HepG2 (cell line): ENCODE measurements at regions not wholly inside any gene's neighbourhood (a gene's known extent, or its start where the extent isn't known, plus 50 kb on each side); places are given as distances from the start of the nearest gene placed in this dataset.

ENCODE experiments used
- ATAC-seq: fragments of 200-7000 bp; cut with Tn5 transposase; 3 replicates; pipeline ENCODE4 v1.9.1; 2020; ENCODE audit warnings: mild to moderate bottlenecking, moderate library complexity
- BruUV-seq: library from RNA; stranded (reverse); fragments of 400-500 nt; replicated peaks from 2 replicates; lab custom pipeline; 2021; lab: Mats Ljungman, UMichigan
- CTCF ChIA-PET: fragments of 300-600 bp; formaldehyde crosslinking; extraction: SDS; loops from one replicate; lab custom pipeline; 2021; ENCODE audit warnings: low total read pairs, inconsistent platforms, low intra/inter-chr PET ratio; lab: Yijun Ruan, JAX
- POLR2A ChIA-PET: fragments of 350-600 bp; sonication (Branson Sonifier 250); formaldehyde crosslinking; loops from one replicate; lab custom pipeline; 2020; ENCODE audit warnings: antibody characterized with exemption, inconsistent platforms; lab: Yijun Ruan, JAX
- DNase-seq: peaks from one replicate; pipeline ENCODE4 v3.0.0-alpha.2; 2015; ENCODE audit warnings: low spot score
- FAIRE-seq: peaks from 3 replicates; lab custom pipeline; 2011; peaks lifted over from hg19 to GRCh38; lab: Jason Lieb, UNC
- H2AFZ ChIP-seq: one replicate; pipeline ENCODE4 v1.6.1; 2011; ENCODE audit warnings: low read length, inconsistent platforms
- H3K27ac ChIP-seq: fragments of 300-600 bp; 3 replicates; pipeline ENCODE4 v1.8.0; 2011; ENCODE audit warnings: mixed run types, mild to moderate bottlenecking, mixed read lengths, low read length, inconsistent platforms; ENCODE audit not compliant: insufficient read depth; ENCODE audit errors: extremely low read length
- H3K27me3 ChIP-seq, 2 experiments: fragments of 200-600 bp in 1 of 2; 2 replicates in 1 of 2; 3 replicates in 1 of 2; pipeline versions ENCODE4 v1.6.0 to v1.8.0; 2011; ENCODE audit warnings: low read length in 2 of 2, mild to moderate bottlenecking in 2 of 2, moderate library complexity in 2 of 2, inconsistent platforms in 1 of 2; ENCODE audit not compliant: insufficient read depth in 2 of 2, control insufficient read depth in 1 of 2
- H3K36me3 ChIP-seq, 2 experiments: fragments of 200-600 bp in 1 of 2; replicated peaks in 1 of 2; 2 replicates in 1 of 2; 3 replicates in 1 of 2; pipeline versions ENCODE4 v1.5.1 to v1.8.0; 2011; ENCODE audit warnings: low read length in 2 of 2, inconsistent platforms in 1 of 2; ENCODE audit not compliant: insufficient read depth in 2 of 2, control insufficient read depth in 1 of 2
- H3K4me1 ChIP-seq: 2 replicates; pipeline ENCODE4 v1.5.1; 2012; ENCODE audit warnings: low read length, inconsistent platforms; ENCODE audit not compliant: insufficient read depth
- H3K4me2 ChIP-seq: 2 replicates; pipeline ENCODE4 v1.6.0; 2011; ENCODE audit warnings: low read depth, low read length, inconsistent platforms
- H3K4me3 ChIP-seq, 3 experiments: fragments of 200-600 bp in 1 of 3; sonication (generic), shearing (Covaris generic) in 1 of 3; replicated peaks in 1 of 3; 2 replicates each; pipeline ENCODE4 v1.5.1; 2011 to 2016; ENCODE audit warnings: low read length in 3 of 3, inconsistent platforms in 2 of 3, low read depth in 2 of 3, mild to moderate bottlenecking in 2 of 3, control low read depth in 1 of 3, mixed read lengths in 1 of 3; ENCODE audit not compliant: insufficient read depth in 1 of 3
- H3K79me2 ChIP-seq: one replicate; pipeline ENCODE4 v1.6.1; 2011; ENCODE audit warnings: low read length, inconsistent platforms; ENCODE audit not compliant: insufficient read depth
- H3K9ac ChIP-seq: 2 replicates; pipeline ENCODE4 v1.6.0; 2011; ENCODE audit warnings: mild to moderate bottlenecking, low read depth, low read length, inconsistent platforms; ENCODE audit not compliant: insufficient read depth
- H3K9me3 ChIP-seq: 2 replicates; pipeline ENCODE4 v1.5.1; 2012; ENCODE audit warnings: mild to moderate bottlenecking, low read length
- H4K20me1 ChIP-seq: 2 replicates; pipeline ENCODE4 v1.6.0; 2011; ENCODE audit warnings: inconsistent platforms, mild to moderate bottlenecking, low read length, moderate library complexity; ENCODE audit not compliant: insufficient read depth
- IKZF4 ChIP-seq: sonication (generic); formaldehyde crosslinking; IDR thresholded peaks from 2 replicates; pipeline ENCODE4 v1.5.1; 2020; ENCODE audit warnings: borderline replicate concordance, mild to moderate bottlenecking, low read depth, missing genetic modification reagents; ENCODE audit errors: not compliant biosample characterization
- MBD4 ChIP-seq: IDR thresholded peaks from 2 replicates; pipeline ENCODE4 v1.6.1; 2012; ENCODE audit warnings: low read length, inconsistent platforms, borderline replicate concordance
- NR2C2 ChIP-seq: sonication (generic); formaldehyde crosslinking; IDR thresholded peaks from 2 replicates; pipeline ENCODE4 v1.4.0; 2020; ENCODE audit warnings: missing genetic modification reagents, mild to moderate bottlenecking, moderate library complexity, borderline replicate concordance
- RBFOX2 ChIP-seq: fragments of 200-400 bp; formaldehyde crosslinking; IDR thresholded peaks from 2 replicates; pipeline ENCODE4 v1.6.1; 2017; ENCODE audit warnings: low read depth, mild to moderate bottlenecking, low read length
- SMYD3 ChIP-seq: sonication (generic); formaldehyde crosslinking; IDR thresholded peaks from 2 replicates; pipeline ENCODE4 v1.8.1; 2023; ENCODE audit warnings: mild to moderate bottlenecking, missing genetic modification reagents
- TEAD2 ChIP-seq: sonication (generic); formaldehyde crosslinking; IDR thresholded peaks from 2 replicates; pipeline ENCODE4 v1.9.0; 2021; ENCODE audit warnings: missing genetic modification reagents
- TEAD3 ChIP-seq: optimal IDR thresholded peaks from 2 replicates; pipeline ENCODE3; 2016; ENCODE audit warnings: borderline replicate concordance
- U2AF1 ChIP-seq: fragments of 200-400 bp; formaldehyde crosslinking; optimal IDR thresholded peaks from 2 replicates; pipeline ENCODE3; 2017; ENCODE audit warnings: mild to moderate bottlenecking, low read depth, low read length
- ZNF207 ChIP-seq: fragments of 450-650 bp; IDR thresholded peaks from 2 replicates; pipeline ENCODE4 v1.6.1; 2016; ENCODE audit warnings: antibody characterized with exemption, borderline replicate concordance
- ZNF232 ChIP-seq: sonication (generic); formaldehyde crosslinking; IDR thresholded peaks from 2 replicates; pipeline ENCODE4 v1.4.0; 2020; ENCODE audit warnings: missing genetic modification reagents, borderline replicate concordance
- ZNF30 ChIP-seq: sonication (generic); formaldehyde crosslinking; IDR thresholded peaks from 2 replicates; pipeline ENCODE4 v1.5.0; 2020; ENCODE audit warnings: mild to moderate bottlenecking, missing genetic modification reagents
- ZNF432 ChIP-seq: sonication (generic); formaldehyde crosslinking; IDR thresholded peaks from 2 replicates; pipeline ENCODE4 v1.5.0; 2020; ENCODE audit warnings: missing genetic modification reagents, mild to moderate bottlenecking, borderline replicate concordance
- ZNF543 ChIP-seq: sonication (generic); formaldehyde crosslinking; IDR thresholded peaks from 2 replicates; pipeline ENCODE4 v1.4.0; 2020; ENCODE audit warnings: mild to moderate bottlenecking, missing genetic modification reagents
- ZNF703 ChIP-seq: sonication (generic); formaldehyde crosslinking; IDR thresholded peaks from 2 replicates; pipeline ENCODE4 v1.5.1; 2020; ENCODE audit warnings: missing genetic modification reagents, mild to moderate bottlenecking, moderate library complexity, borderline replicate concordance
- ZNF746 ChIP-seq: sonication (generic); formaldehyde crosslinking; IDR thresholded peaks from 2 replicates; pipeline ENCODE4 v1.8.0; 2022; ENCODE audit warnings: mild to moderate bottlenecking, missing genetic modification reagents
- ZNF782 ChIP-seq: sonication (generic); formaldehyde crosslinking; IDR thresholded peaks from 2 replicates; pipeline ENCODE4 v1.4.0; 2020; ENCODE audit warnings: missing genetic modification reagents, mild to moderate bottlenecking, borderline replicate concordance
- ZSCAN20 ChIP-seq: sonication (generic); formaldehyde crosslinking; IDR thresholded peaks from 2 replicates; pipeline ENCODE4 v1.4.0; 2020; ENCODE audit warnings: missing genetic modification reagents, mild to moderate bottlenecking, borderline replicate concordance
- WGBS: methylation state at CpG from one replicate; pipeline ENCODE4 v1.1.6; 2017; ENCODE audit warnings: low lambda C conversion rate; 5-methylcytosine and 5-hydroxymethylcytosine counted together
- in situ Hi-C: cut with HindIII; loops from 2 replicates; pipeline ENCODE4 v1.10.0; 2017; ENCODE audit warnings: low pct_unique_long_range_greater_than_20kb; ENCODE audit not compliant: extremely low pct_ligation_motif_present
- intact Hi-C: fragments of 100-400 bp; cut with micrococcal nuclease; formaldehyde crosslinking; loops from one replicate; pipeline ENCODE4 v1.10.0; 2022; ENCODE audit not compliant: unreplicated experiment
- TF ChIP-seq, protein P1 (sequence below): sonication (generic); formaldehyde crosslinking; IDR thresholded peaks from 2 replicates; pipeline ENCODE4 v1.8.1; 2023; ENCODE audit warnings: mild to moderate bottlenecking, moderate library complexity, missing genetic modification reagents
- TF ChIP-seq, protein P2 (sequence below): sonication (generic); formaldehyde crosslinking; IDR thresholded peaks from 2 replicates; pipeline ENCODE4 v1.5.0; 2020; ENCODE audit warnings: missing genetic modification reagents
- TF ChIP-seq, protein P3 (sequence below): sonication (generic); formaldehyde crosslinking; IDR thresholded peaks from 2 replicates; pipeline ENCODE4 v1.4.0; 2020; ENCODE audit warnings: missing genetic modification reagents
- TF ChIP-seq, protein P4 (sequence below): sonication (generic); formaldehyde crosslinking; IDR thresholded peaks from 2 replicates; pipeline ENCODE4 v1.8.1; 2022; ENCODE audit warnings: low read depth, mild to moderate bottlenecking, missing genetic modification reagents

DNA sequence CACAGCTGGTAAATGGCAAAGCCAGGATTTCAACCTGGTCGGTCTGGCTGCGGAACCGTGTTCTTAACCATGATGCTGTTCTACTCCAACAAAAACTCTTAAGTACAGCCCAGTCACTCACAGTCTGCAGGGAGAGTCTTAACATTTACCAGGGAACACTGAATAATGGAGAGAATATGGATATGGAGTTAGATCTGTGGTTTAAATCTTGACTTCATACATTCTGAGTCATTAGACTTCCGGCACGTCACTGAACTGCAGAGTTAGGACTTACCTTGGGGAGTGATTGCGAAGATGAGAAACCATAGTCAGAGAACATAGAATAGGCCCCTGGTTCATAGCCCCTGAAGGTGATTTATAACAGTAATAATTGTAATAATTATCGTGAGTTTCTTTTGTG lies 61.7 kb downstream of the ADRA2A start (continued):
- no peak for TF ChIP-seq NR2C2 (CRISPR knock-in tag)
- TF ChIP-seq, protein P1, sequence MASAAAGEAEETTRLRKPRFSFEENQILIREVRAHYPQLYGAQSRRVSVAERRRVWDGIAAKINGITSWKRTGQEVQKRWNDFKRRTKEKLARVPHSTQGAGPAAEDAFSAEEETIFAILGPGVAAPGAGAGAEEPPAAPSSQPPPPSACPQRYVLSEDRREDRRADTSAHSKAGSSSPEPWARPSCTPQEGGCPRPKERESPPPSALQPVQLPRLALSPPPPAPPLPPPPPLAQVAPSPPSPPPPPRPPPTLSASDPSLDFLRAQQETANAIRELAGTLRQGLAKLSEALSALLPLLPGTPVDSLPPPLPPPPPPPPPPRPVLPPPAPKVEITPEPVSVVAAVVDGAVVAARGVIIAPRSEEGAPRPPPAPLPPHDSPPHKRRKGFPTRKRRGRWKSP (CRISPR knock-in tag) = no peak
- no peak for TF ChIP-seq ZNF207
- no peak for TF ChIP-seq TEAD2 (CRISPR knock-in tag)
- no peak for TF ChIP-seq ZNF782 (CRISPR knock-in tag)
- TF ChIP-seq ZNF232 (CRISPR knock-in tag) = no peak
- TF ChIP-seq RBFOX2 = no peak

DNA sequence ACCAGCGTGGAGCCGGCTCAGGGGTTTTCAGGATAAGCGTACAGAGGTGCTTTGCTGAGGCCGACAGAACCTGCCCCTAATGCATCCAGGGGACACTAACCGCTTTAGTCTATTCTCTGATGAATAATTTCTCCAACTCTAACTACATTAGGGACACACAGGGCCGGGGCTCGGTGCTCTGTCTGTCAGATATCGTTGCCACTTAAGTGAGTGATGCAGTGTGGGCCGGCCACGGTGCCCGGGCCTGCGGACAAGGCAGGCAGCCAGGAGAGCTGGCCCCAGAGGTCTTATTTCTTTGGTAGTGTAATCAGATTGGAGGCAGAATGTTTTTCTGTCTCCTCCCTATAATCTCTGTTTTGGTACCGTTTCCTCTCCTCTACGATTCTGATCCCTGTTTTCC lies 62.7 kb downstream of the ADRA2A start:
- DNase-seq (no peak), FAIRE-seq (no peak), ATAC-seq (no peak)
- Histone ChIP-seq H3K4me2 (no peak overlapping the region), H4K20me1 (no peaks in the 10 kb centered on the region), H3K79me2 (no peaks in the 10 kb centered on the region), H3K4me3 (no peak overlapping the region), H2AFZ (no peak overlapping the region), H3K9ac (no peak overlapping the region), H3K9me3 (no peaks in the 10 kb centered on the region), H3K4me1 (peaks cover 17% of the 10 kb centered on the region), H3K36me3 (no peaks in the 10 kb centered on the region), H3K27me3 (peaks cover 1 to 12% of the 10 kb centered on the region in 2 experiments; a peak in 3 of 5 replicates), H3K27ac (no peak overlapping the region)
- WGBS = 22% methylated on average over 13 of the region's 14 CpGs
- ChIA-PET CTCF (no interaction called here), POLR2A (no interaction called here)
- intact Hi-C loops = no loop called here
- no TSS peak for BruUV-seq
- in situ Hi-C loops = no loop called here
- TF ChIP-seq ZNF432 (CRISPR knock-in tag) (no peak), ZSCAN20 (CRISPR knock-in tag) (no peak), IKZF4 (no peak), ZNF703 (CRISPR knock-in tag) (no peak), TEAD3 (CRISPR knock-in tag) (no peak), ZNF543 (CRISPR knock-in tag) (no peak), U2AF1 (no peak), SMYD3 (CRISPR knock-in tag) (no peak), ZNF30 (no peak), MBD4 (no peak), ZNF746 (CRISPR knock-in tag) (no peak)
- TF ChIP-seq, protein P2, sequence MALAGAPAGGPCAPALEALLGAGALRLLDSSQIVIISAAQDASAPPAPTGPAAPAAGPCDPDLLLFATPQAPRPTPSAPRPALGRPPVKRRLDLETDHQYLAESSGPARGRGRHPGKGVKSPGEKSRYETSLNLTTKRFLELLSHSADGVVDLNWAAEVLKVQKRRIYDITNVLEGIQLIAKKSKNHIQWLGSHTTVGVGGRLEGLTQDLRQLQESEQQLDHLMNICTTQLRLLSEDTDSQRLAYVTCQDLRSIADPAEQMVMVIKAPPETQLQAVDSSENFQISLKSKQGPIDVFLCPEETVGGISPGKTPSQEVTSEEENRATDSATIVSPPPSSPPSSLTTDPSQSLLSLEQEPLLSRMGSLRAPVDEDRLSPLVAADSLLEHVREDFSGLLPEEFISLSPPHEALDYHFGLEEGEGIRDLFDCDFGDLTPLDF (CRISPR knock-in tag) = no peak
- TF ChIP-seq, protein P3, sequence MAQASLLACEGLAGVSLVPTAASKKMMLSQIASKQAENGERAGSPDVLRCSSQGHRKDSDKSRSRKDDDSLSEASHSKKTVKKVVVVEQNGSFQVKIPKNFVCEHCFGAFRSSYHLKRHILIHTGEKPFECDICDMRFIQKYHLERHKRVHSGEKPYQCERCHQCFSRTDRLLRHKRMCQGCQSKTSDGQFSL = no peak
- TF ChIP-seq, protein P4, sequence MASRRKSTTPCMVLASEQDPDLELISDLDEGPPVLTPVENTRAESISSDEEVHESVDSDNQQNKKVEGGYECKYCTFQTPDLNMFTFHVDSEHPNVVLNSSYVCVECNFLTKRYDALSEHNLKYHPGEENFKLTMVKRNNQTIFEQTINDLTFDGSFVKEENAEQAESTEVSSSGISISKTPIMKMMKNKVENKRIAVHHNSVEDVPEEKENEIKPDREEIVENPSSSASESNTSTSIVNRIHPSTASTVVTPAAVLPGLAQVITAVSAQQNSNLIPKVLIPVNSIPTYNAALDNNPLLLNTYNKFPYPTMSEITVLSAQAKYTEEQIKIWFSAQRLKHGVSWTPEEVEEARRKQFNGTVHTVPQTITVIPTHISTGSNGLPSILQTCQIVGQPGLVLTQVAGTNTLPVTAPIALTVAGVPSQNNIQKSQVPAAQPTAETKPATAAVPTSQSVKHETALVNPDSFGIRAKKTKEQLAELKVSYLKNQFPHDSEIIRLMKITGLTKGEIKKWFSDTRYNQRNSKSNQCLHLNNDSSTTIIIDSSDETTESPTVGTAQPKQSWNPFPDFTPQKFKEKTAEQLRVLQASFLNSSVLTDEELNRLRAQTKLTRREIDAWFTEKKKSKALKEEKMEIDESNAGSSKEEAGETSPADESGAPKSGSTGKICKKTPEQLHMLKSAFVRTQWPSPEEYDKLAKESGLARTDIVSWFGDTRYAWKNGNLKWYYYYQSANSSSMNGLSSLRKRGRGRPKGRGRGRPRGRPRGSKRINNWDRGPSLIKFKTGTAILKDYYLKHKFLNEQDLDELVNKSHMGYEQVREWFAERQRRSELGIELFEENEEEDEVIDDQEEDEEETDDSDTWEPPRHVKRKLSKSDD = no peak
